A673 (cell line): ENCODE measurements at regions not wholly inside any gene's neighbourhood (a gene's known extent, or its start where the extent isn't known, plus 50 kb on each side); places are given as distances from the start of the nearest gene placed in this dataset.

Experiments
- BruUV-seq: library from RNA; stranded (reverse); fragments of 400-500 nt; replicated peaks from 2 replicates; lab custom pipeline; 2021; lab: Mats Ljungman, UMichigan
- CTCF ChIA-PET: fragments of 300-600 bp; sonication (Branson Sonifier 250); formaldehyde crosslinking; loops from one replicate; lab custom pipeline; 2022; ENCODE audit warnings: antibody characterized with exemption; lab: Charles Lee
- POLR2A ChIA-PET: fragments of 300-600 bp; sonication (Branson Sonifier 250); formaldehyde crosslinking; loops from one replicate; lab custom pipeline; 2022; ENCODE audit warnings: antibody characterized with exemption; ENCODE audit not compliant: low non-redundant PET; lab: Charles Lee
- DNase-seq: peaks from one replicate; pipeline ENCODE4 v3.0.0-alpha.2; 2015; ENCODE audit warnings: low spot score
- H3K27ac ChIP-seq: fragments of 200-600 bp; sonication (generic); 2 replicates; pipeline ENCODE4 v1.5.1; 2016; ENCODE audit warnings: mixed run types, low read depth, mild to moderate bottlenecking, mixed read lengths, antibody characterized with exemption, low read length; ENCODE audit not compliant: poor library complexity, severe bottlenecking
- H3K27me3 ChIP-seq: fragments of 200-600 bp; sonication (generic); replicated peaks from 2 replicates; pipeline ENCODE4 v1.6.1; 2017; ENCODE audit warnings: mixed run types, low read depth, mild to moderate bottlenecking, mixed read lengths, antibody characterized with exemption, low read length; ENCODE audit not compliant: insufficient read depth, poor library complexity
- H3K36me3 ChIP-seq: fragments of 200-600 bp; sonication (generic); 2 replicates; pipeline ENCODE4 v1.6.1; 2016; ENCODE audit warnings: mixed run types, mild to moderate bottlenecking, mixed read lengths, antibody characterized with exemption, low read length; ENCODE audit not compliant: insufficient read depth, poor library complexity, severe bottlenecking
- H3K4me1 ChIP-seq: fragments of 200-600 bp; sonication (generic); 2 replicates; pipeline ENCODE4 v1.6.1; 2017; ENCODE audit warnings: mixed run types, mild to moderate bottlenecking, mixed read lengths, antibody characterized with exemption, low read length; ENCODE audit not compliant: insufficient read depth, poor library complexity, severe bottlenecking
- H3K4me3 ChIP-seq: fragments of 200-600 bp; sonication (generic); 2 replicates; pipeline ENCODE4 v1.5.1; 2016; ENCODE audit warnings: low read depth, mixed run types, mild to moderate bottlenecking, mixed read lengths, low read length; ENCODE audit not compliant: poor library complexity, severe bottlenecking
- H3K9me3 ChIP-seq: fragments of 200-600 bp; sonication (generic); 2 replicates; pipeline ENCODE4 v1.6.1; 2016; ENCODE audit warnings: mixed run types, low read depth, mild to moderate bottlenecking, mixed read lengths, antibody characterized with exemption, low read length; ENCODE audit not compliant: poor library complexity, severe bottlenecking
- EZH2 ChIP-seq: fragments of 200-600 bp; sonication (generic); IDR thresholded peaks from 2 replicates; pipeline ENCODE4 v1.6.1; 2017; ENCODE audit warnings: borderline replicate concordance, low read depth, mild to moderate bottlenecking, mixed read lengths, antibody characterized with exemption, low read length; ENCODE audit not compliant: poor library complexity, severe bottlenecking
- intact Hi-C: fragments of 100-400 bp; cut with micrococcal nuclease; formaldehyde crosslinking; loops from one replicate; pipeline ENCODE4 v1.10.0; 2022; ENCODE audit not compliant: unreplicated experiment
- TF ChIP-seq, protein P1 (sequence below): fragments of 300-800, 200-600 bp; sonication (generic); conservative IDR thresholded peaks from 2 replicates; pipeline ENCODE4 v1.5.1; 2017; ENCODE audit warnings: low read depth, mild to moderate bottlenecking, antibody characterized with exemption, low read length, moderate library complexity, mixed read lengths

DNA sequence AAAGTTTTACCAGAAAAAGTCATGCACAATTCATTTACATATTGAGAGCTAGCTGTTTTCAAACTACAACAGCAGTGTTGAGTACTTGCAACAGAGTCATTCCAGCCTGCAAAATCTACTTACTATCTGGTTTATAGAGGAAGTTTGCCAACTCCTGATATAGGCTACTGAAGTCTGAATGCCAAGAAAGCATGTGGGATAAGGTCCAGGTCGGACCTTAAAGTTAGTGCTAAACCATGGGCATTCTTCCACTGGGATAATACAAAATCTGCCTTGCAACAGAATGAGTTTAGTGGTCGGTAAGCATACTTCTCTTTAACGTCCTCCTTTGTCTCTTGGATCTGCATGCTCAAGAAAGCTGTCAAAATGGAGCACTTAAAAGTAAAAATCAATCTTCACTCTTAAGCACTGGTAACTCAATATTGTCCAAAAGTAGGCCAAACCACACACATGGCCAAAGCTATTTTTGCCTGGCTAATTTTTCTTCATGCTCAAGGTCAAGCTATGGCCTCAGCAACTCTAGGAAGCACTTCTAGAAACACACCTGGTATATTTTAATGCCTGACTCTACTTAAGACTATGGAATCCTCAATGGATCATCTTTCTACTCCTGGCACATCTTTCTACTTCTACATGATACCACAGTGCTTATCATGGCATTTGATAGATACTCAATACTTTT, 364.9 kb upstream of the KITLG start:
- POLR2A ChIA-PET = no interaction called here
- DNase-seq = no peak

DNA sequence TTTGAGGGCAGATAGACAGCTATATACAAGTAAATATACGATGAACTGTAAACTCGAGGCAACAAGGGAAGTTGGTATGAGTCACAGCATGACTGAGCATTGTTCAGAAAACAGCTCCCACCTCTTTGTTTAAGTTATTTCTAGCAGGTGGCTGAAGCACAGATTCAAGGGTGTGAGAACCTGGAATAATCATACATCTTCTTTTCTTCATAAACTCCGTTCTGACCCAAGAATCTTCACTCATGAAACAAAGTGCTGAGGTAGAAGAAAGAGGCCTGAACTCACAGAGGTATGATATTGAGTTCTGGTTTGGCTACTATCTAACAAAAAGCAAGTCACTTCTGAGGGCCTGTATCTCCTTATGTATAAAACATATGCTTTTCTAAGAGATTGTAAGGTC, 364.1 kb upstream of the KITLG start:
- ChIA-PET POLR2A (no interaction called here), CTCF (no interaction called here)
- intact Hi-C loops = no loop called here
- Histone ChIP-seq H3K27me3 (no peaks in the 10 kb centered on the region), H3K36me3 (no peaks in the 10 kb centered on the region), H3K4me1 (no peaks in the 10 kb centered on the region), H3K4me3 (no peak overlapping the region), H3K27ac (no peak overlapping the region), H3K9me3 (no peaks in the 10 kb centered on the region)
- TF ChIP-seq, protein P1, sequence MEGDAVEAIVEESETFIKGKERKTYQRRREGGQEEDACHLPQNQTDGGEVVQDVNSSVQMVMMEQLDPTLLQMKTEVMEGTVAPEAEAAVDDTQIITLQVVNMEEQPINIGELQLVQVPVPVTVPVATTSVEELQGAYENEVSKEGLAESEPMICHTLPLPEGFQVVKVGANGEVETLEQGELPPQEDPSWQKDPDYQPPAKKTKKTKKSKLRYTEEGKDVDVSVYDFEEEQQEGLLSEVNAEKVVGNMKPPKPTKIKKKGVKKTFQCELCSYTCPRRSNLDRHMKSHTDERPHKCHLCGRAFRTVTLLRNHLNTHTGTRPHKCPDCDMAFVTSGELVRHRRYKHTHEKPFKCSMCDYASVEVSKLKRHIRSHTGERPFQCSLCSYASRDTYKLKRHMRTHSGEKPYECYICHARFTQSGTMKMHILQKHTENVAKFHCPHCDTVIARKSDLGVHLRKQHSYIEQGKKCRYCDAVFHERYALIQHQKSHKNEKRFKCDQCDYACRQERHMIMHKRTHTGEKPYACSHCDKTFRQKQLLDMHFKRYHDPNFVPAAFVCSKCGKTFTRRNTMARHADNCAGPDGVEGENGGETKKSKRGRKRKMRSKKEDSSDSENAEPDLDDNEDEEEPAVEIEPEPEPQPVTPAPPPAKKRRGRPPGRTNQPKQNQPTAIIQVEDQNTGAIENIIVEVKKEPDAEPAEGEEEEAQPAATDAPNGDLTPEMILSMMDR = no peak
- no peak for TF ChIP-seq EZH2
- BruUV-seq = no TSS peak
- no peak for DNase-seq

More for the DNA sequence above, 364.9 kb upstream of the KITLG start:
- Histone ChIP-seq H3K4me3 (no peak overlapping the region), H3K9me3 (no peaks in the 10 kb centered on the region), H3K4me1 (no peaks in the 10 kb centered on the region), H3K27me3 (no peaks in the 10 kb centered on the region), H3K36me3 (no peaks in the 10 kb centered on the region), H3K27ac (no peak overlapping the region)
- intact Hi-C loops = no loop called here
- TF ChIP-seq, protein P1 = no peak
- TF ChIP-seq EZH2 = no peak
- CTCF ChIA-PET = no interaction called here
- BruUV-seq = no TSS peak

DNA sequence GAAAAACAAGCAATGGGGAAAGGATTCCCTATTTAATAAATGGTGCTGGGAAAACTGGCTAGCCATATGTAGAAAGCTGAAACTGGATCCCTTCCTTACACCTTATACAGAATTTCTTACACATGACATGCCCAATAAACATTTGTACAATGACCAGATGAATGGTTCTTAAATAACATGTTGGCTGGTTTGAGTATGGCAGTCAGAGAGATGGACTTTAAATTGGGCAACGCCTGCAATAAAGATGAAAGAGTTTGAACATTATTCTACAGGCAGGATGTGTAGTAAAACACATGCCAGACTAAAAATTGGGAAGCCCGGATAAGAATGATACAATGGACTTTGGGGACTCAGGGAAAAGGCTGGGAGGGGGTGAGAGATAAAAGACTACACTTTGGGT, 360.6 kb upstream of the KITLG start:
- no peak overlapping the region for H3K27ac ChIP-seq
- H3K4me1 ChIP-seq = no peaks in the 10 kb centered on the region
- no TSS peak for BruUV-seq
- no peaks in the 10 kb centered on the region for H3K27me3 ChIP-seq
- no peak for TF ChIP-seq EZH2
- TF ChIP-seq, protein P1 = no peak
- H3K9me3 ChIP-seq = no peaks in the 10 kb centered on the region
- H3K36me3 ChIP-seq = no peaks in the 10 kb centered on the region
- ChIA-PET CTCF (no interaction called here), POLR2A (no interaction called here)
- intact Hi-C loops = no loop called here
- DNase-seq = no peak
- H3K4me3 ChIP-seq = no peak overlapping the region
